Neural progenitor cell (in vitro differentiated cells): ENCODE measurements at regions not wholly inside any gene's neighbourhood (a gene's known extent, or its start where the extent isn't known, plus 50 kb on each side); places are given as distances from the start of the nearest gene placed in this dataset.

Source experiments
- EZH2 ChIP-seq: fragments of 200-600 bp; sonication (generic); IDR thresholded peaks from 2 replicates; pipeline ENCODE4 v1.6.1; 2017; ENCODE audit warnings: antibody characterized with exemption, mild to moderate bottlenecking, moderate library complexity
- TF ChIP-seq, protein P1 (sequence below): fragments of 200-600 bp; sonication (generic); IDR thresholded peaks from 2 replicates; pipeline ENCODE4 v1.5.1; 2017; ENCODE audit warnings: antibody characterized with exemption, mild to moderate bottlenecking

DNA sequence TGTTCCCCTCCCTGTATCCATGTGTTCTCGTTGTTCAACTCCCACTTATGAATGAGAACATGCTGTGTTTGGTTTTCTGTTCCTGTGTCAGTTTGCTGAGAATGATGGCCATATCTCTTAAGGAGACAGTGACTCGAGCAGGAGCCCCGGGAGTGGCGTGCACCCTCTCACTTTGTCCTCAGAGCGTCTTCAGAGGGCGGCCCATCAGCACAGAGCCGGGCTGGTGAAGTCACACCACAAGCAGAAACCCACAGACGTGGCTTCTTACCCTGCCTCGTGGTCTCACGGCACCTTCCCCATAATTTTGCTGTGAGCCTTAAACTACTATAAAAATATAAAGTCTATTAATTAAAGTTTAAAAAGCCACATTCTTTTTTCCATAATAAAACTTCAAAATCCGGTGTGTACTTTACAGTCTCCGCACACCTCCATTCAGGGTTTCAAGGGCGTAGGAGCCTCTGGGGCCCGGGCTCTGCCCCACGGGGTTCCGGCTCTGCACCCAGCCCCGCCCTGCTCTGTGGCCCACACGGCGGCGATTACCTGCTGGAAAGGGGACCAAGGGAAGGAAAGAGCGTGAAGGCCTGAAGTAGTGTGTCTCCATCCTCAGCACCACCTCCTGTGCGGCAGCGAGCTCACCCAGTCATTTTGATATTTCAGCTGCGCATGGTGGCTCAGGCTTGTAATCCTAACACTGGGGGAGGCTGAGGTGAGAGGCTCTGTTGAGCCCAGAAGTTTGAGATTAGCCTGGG lies 101.3 kb upstream of the SOX1 start:
- TF ChIP-seq, protein P1, sequence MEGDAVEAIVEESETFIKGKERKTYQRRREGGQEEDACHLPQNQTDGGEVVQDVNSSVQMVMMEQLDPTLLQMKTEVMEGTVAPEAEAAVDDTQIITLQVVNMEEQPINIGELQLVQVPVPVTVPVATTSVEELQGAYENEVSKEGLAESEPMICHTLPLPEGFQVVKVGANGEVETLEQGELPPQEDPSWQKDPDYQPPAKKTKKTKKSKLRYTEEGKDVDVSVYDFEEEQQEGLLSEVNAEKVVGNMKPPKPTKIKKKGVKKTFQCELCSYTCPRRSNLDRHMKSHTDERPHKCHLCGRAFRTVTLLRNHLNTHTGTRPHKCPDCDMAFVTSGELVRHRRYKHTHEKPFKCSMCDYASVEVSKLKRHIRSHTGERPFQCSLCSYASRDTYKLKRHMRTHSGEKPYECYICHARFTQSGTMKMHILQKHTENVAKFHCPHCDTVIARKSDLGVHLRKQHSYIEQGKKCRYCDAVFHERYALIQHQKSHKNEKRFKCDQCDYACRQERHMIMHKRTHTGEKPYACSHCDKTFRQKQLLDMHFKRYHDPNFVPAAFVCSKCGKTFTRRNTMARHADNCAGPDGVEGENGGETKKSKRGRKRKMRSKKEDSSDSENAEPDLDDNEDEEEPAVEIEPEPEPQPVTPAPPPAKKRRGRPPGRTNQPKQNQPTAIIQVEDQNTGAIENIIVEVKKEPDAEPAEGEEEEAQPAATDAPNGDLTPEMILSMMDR, result no peak
- TF ChIP-seq EZH2, result no peak
